Stomach smooth muscle (tissue), 2 donors: ENCODE measurements at regions not wholly inside any gene's neighbourhood (a gene's known extent, or its start where the extent isn't known, plus 50 kb on each side); places are given as distances from the start of the nearest gene placed in this dataset.
A peak's percentile ranks its signal among the peaks of the same experiment; 100 is the strongest.

Experiments used
- H3K27ac ChIP-seq: one replicate; pipeline ENCODE4 v1.7.0; 2013; ENCODE audit warnings: mild to moderate bottlenecking, low read length, inconsistent platforms
- H3K27me3 ChIP-seq, 2 donors: one replicate each; pipeline ENCODE4 v1.7.0; 2013; ENCODE audit warnings: low read length in 2 of 2; ENCODE audit not compliant: insufficient read depth in 2 of 2, control insufficient read depth in 1 of 2
- H3K36me3 ChIP-seq, 2 donors: one replicate each; pipeline ENCODE4 v1.7.0; 2013; ENCODE audit warnings: low read length in 2 of 2; ENCODE audit not compliant: control insufficient read depth in 2 of 2, insufficient read depth in 2 of 2
- H3K4me1 ChIP-seq: one replicate; pipeline ENCODE4 v1.7.0; 2013; ENCODE audit warnings: low read length; ENCODE audit not compliant: control insufficient read depth, insufficient read depth
- H3K4me3 ChIP-seq, 2 donors: one replicate each; pipeline ENCODE4 v1.7.0; 2013; ENCODE audit warnings: low read length in 2 of 2
- H3K9ac ChIP-seq, 2 donors: one replicate each; pipeline ENCODE4 v1.7.0; 2013; ENCODE audit warnings: low read length in 2 of 2, mild to moderate bottlenecking in 1 of 2
- H3K9me3 ChIP-seq, 2 donors: one replicate each; pipeline ENCODE4 v1.7.0; 2013; ENCODE audit warnings: low read length in 2 of 2; ENCODE audit not compliant: control insufficient read depth in 2 of 2
- donor health status: healthy.
- donor health status: Pancreatic carcinoma.

- peaks cover 2 to 3% of the 10 kb centered on the region in 2 donors for H3K27me3 ChIP-seq
- no peaks in the 10 kb centered on the region for H3K36me3 ChIP-seq
- H3K27ac ChIP-seq: no peak overlapping the region
- no peaks in the 10 kb centered on the region for H3K9me3 ChIP-seq
- no peaks in the 10 kb centered on the region for H3K4me1 ChIP-seq
- no peak overlapping the region for H3K9ac ChIP-seq
- no peak overlapping the region for H3K4me3 ChIP-seq
These were observed 133.9 kb downstream of the ESM1 start for GRCh38 chr5:54851449-54851848.

GRCh38 chr5:54848581-54848980 is 136.8 kb downstream of the ESM1 start:
- H3K4me3 ChIP-seq: no peak overlapping the region
- H3K9ac ChIP-seq: no peak overlapping the region
- no peak overlapping the region for H3K27ac ChIP-seq
- no peaks in the 10 kb centered on the region for H3K9me3 ChIP-seq
- H3K36me3 ChIP-seq: no peaks in the 10 kb centered on the region
- H3K4me1 ChIP-seq: no peaks in the 10 kb centered on the region
- H3K27me3 ChIP-seq: peaks cover 0 to 2% of the 10 kb centered on the region in 2 donors

- Histone ChIP-seq H3K9me3 (no peaks in the 10 kb centered on the region), H3K4me1 (no peaks in the 10 kb centered on the region), H3K9ac (no peak overlapping the region), H3K27ac (no peak overlapping the region), H3K4me3 (no peak overlapping the region), H3K36me3 (no peaks in the 10 kb centered on the region), H3K27me3 (no peaks in the 10 kb centered on the region)
These were observed 139.8 kb downstream of the ESM1 start for GRCh38 chr5:54845567-54845941.

GRCh38 chr5:54844905-54845566 is 140.4 kb downstream of the ESM1 start:
- Histone ChIP-seq H3K4me3 (peak overlapping the region; percentile 52 to 63), H3K36me3 (no peaks in the 10 kb centered on the region), H3K9ac (peak overlapping the region in 1 of 2 donors; percentile 37), H3K9me3 (no peaks in the 10 kb centered on the region), H3K4me1 (no peaks in the 10 kb centered on the region), H3K27ac (no peak overlapping the region), H3K27me3 (no peaks in the 10 kb centered on the region)

GRCh38 chr5:54844266-54844665 is 141.1 kb downstream of the ESM1 start:
- H3K4me1 ChIP-seq: no peaks in the 10 kb centered on the region
- H3K27ac ChIP-seq: no peak overlapping the region
- no peak overlapping the region for H3K9ac ChIP-seq
- H3K9me3 ChIP-seq: no peaks in the 10 kb centered on the region
- H3K4me3 ChIP-seq: no peak overlapping the region
- H3K36me3 ChIP-seq: no peaks in the 10 kb centered on the region
- no peaks in the 10 kb centered on the region for H3K27me3 ChIP-seq

- H3K27ac ChIP-seq: no peak overlapping the region
- no peaks in the 10 kb centered on the region for H3K36me3 ChIP-seq
- H3K27me3 ChIP-seq: no peaks in the 10 kb centered on the region
- H3K4me3 ChIP-seq: no peak overlapping the region
- H3K4me1 ChIP-seq: no peaks in the 10 kb centered on the region
- H3K9ac ChIP-seq: no peak overlapping the region
- no peaks in the 10 kb centered on the region for H3K9me3 ChIP-seq
These were observed 143.9 kb downstream of the ESM1 start for GRCh38 chr5:54841481-54841880.

- H3K27me3 ChIP-seq: no peaks in the 10 kb centered on the region
- H3K4me3 ChIP-seq: no peak overlapping the region
- H3K4me1 ChIP-seq: no peaks in the 10 kb centered on the region
- no peaks in the 10 kb centered on the region for H3K9me3 ChIP-seq
- no peak overlapping the region for H3K9ac ChIP-seq
- no peak overlapping the region for H3K27ac ChIP-seq
- no peaks in the 10 kb centered on the region for H3K36me3 ChIP-seq
These were observed 146.6 kb downstream of the ESM1 start for GRCh38 chr5:54838843-54839242.

- H3K9ac ChIP-seq: no peak overlapping the region
- H3K4me3 ChIP-seq: no peak overlapping the region
- H3K27me3 ChIP-seq: no peaks in the 10 kb centered on the region
- H3K4me1 ChIP-seq: peaks cover 2% of the 10 kb centered on the region
- H3K27ac ChIP-seq: no peak overlapping the region
- no peaks in the 10 kb centered on the region for H3K36me3 ChIP-seq
- no peaks in the 10 kb centered on the region for H3K9me3 ChIP-seq
These were observed 147.4 kb downstream of the ESM1 start for GRCh38 chr5:54837981-54838380.

- peaks cover 2% of the 10 kb centered on the region for H3K4me1 ChIP-seq
- no peak overlapping the region for H3K27ac ChIP-seq
- H3K9me3 ChIP-seq: no peaks in the 10 kb centered on the region
- no peaks in the 10 kb centered on the region for H3K27me3 ChIP-seq
- no peaks in the 10 kb centered on the region for H3K36me3 ChIP-seq
- H3K9ac ChIP-seq: no peak overlapping the region
- H3K4me3 ChIP-seq: no peak overlapping the region
These were observed 148.3 kb downstream of the ESM1 start for GRCh38 chr5:54837093-54837492.

GRCh38 chr5:54835647-54836046 is 149.7 kb downstream of the ESM1 start:
- H3K9ac ChIP-seq: no peak overlapping the region
- H3K4me3 ChIP-seq: no peak overlapping the region
- H3K27me3 ChIP-seq: no peaks in the 10 kb centered on the region
- no peaks in the 10 kb centered on the region for H3K36me3 ChIP-seq
- H3K4me1 ChIP-seq: peaks cover 2% of the 10 kb centered on the region
- no peak overlapping the region for H3K27ac ChIP-seq
- H3K9me3 ChIP-seq: no peaks in the 10 kb centered on the region

- no peak overlapping the region for H3K9ac ChIP-seq
- H3K4me1 ChIP-seq: peaks cover 2% of the 10 kb centered on the region
- H3K36me3 ChIP-seq: no peaks in the 10 kb centered on the region
- no peak overlapping the region for H3K27ac ChIP-seq
- H3K27me3 ChIP-seq: no peaks in the 10 kb centered on the region
- H3K4me3 ChIP-seq: no peak overlapping the region
- no peaks in the 10 kb centered on the region for H3K9me3 ChIP-seq
These were observed 151.1 kb downstream of the ESM1 start for GRCh38 chr5:54834121-54834842.
